ENCODE measurements at regions not wholly inside any gene's neighbourhood (a gene's known extent, or its start where the extent isn't known, plus 50 kb on each side); places are given as distances from the start of the nearest gene placed in this dataset.

DNA sequence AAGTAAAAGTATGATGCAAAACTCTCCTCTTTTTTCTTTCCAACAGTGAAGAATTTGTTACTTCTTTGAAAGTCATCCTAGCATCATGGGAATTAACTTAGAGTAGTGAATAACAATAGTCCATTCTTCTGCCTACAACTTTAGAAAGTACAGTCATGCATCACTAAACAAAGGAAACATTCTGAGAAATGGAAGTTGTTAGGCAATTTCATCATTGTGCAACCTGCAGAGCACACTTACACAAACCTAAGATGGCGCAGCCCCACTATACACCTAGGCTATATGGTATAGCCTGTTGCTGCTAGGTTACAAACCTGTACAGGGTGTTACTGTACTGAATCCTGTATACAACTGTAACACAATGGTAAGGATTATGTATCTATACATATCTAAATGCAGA, 1209.3 kb upstream of the C9orf72 start:
- in situ Hi-C loops (cut with MboI) = no loop called here
- no peak overlapping the region for H3K4me3 ChIP-seq
- ChIA-PET CTCF (no interaction called here), SMC1A (ENCODE audit: uncharacterized antibody, unreplicated experiment) (no interaction called here), RAD21 (ENCODE audit: unreplicated experiment) (no interaction called here), POLR2A (no interaction called here)
- H4K20me1 ChIP-seq (ENCODE audit: control insufficient read depth, insufficient read depth) = no peaks in the 10 kb centered on the region
- no peak for FAIRE-seq
- 5% methylated on average over 1 of the region's 1 CpG for WGBS (ENCODE audit: insufficient coverage, insufficient replicate concordance, low lambda C conversion rate, missing lambda C conversion rate)
- no peaks in the 10 kb centered on the region for H3K36me3 ChIP-seq (ENCODE audit: control insufficient read depth in 2 of 2, insufficient read depth in 2 of 2, low read length in 1 of 2)
- H3K27ac ChIP-seq (ENCODE audit: control insufficient read depth, insufficient read depth) = no peak overlapping the region
- no TSS peak for BruUV-seq (replicated peaks)
- no peaks in the 10 kb centered on the region for H3K79me2 ChIP-seq (ENCODE audit: control insufficient read depth, insufficient read depth, low read length)
- ATAC-seq = peak; percentile 54
- no peaks in the 10 kb centered on the region for H3K27me3 ChIP-seq (replicated peaks in 1 of 2; ENCODE audit: control insufficient read depth in 2 of 2, insufficient read depth in 2 of 2, low read length in 1 of 2)
- DNase-seq (ENCODE audit: low read depth, low spot score) = no peak
- no peak overlapping the region for H2AFZ ChIP-seq (ENCODE audit: control insufficient read depth, low read depth, low read length)
- no peaks in the 10 kb centered on the region for H3K4me1 ChIP-seq (ENCODE audit: control insufficient read depth, insufficient read depth, low read length)
- H3K9me3 ChIP-seq (replicated peaks; ENCODE audit: control insufficient read depth, insufficient read depth, low read length) = no peaks in the 10 kb centered on the region
- TF ChIP-seq, protein P1, sequence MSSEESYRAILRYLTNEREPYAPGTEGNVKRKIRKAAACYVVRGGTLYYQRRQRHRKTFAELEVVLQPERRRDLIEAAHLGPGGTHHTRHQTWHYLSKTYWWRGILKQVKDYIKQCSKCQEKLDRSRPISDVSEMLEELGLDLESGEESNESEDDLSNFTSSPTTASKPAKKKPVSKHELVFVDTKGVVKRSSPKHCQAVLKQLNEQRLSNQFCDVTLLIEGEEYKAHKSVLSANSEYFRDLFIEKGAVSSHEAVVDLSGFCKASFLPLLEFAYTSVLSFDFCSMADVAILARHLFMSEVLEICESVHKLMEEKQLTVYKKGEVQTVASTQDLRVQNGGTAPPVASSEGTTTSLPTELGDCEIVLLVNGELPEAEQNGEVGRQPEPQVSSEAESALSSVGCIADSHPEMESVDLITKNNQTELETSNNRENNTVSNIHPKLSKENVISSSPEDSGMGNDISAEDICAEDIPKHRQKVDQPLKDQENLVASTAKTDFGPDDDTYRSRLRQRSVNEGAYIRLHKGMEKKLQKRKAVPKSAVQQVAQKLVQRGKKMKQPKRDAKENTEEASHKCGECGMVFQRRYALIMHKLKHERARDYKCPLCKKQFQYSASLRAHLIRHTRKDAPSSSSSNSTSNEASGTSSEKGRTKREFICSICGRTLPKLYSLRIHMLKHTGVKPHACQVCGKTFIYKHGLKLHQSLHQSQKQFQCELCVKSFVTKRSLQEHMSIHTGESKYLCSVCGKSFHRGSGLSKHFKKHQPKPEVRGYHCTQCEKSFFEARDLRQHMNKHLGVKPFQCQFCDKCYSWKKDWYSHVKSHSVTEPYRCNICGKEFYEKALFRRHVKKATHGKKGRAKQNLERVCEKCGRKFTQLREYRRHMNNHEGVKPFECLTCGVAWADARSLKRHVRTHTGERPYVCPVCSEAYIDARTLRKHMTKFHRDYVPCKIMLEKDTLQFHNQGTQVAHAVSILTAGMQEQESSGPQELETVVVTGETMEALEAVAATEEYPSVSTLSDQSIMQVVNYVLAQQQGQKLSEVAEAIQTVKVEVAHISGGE (CRISPR knock-in tag; IDR thresholded peaks at IDR 0.05) = no peak
- TF ChIP-seq MTA3 (IDR thresholded peaks at IDR 0.05; ENCODE audit: borderline replicate concordance, low read length) (no peak), GABPA (IDR thresholded peaks at IDR 0.05; ENCODE audit: low read depth) (no peak), IKZF1 (conservative IDR thresholded peaks at IDR 0.05) (no peak), RB1 (IDR thresholded peaks at IDR 0.05; ENCODE audit: borderline replicate concordance) (no peak), SREBF2 (IDR thresholded peaks at IDR 0.05; ENCODE audit: low read length) (no peak), HCFC1 (IDR thresholded peaks at IDR 0.05; ENCODE audit: low read length) (no peak), PAX5 (IDR thresholded peaks at IDR 0.05; ENCODE audit: borderline replicate concordance, low read depth, low read length) (no peak), NR2F1 (conservative IDR thresholded peaks at IDR 0.05) (no peak)
- TF ChIP-seq, protein P2, sequence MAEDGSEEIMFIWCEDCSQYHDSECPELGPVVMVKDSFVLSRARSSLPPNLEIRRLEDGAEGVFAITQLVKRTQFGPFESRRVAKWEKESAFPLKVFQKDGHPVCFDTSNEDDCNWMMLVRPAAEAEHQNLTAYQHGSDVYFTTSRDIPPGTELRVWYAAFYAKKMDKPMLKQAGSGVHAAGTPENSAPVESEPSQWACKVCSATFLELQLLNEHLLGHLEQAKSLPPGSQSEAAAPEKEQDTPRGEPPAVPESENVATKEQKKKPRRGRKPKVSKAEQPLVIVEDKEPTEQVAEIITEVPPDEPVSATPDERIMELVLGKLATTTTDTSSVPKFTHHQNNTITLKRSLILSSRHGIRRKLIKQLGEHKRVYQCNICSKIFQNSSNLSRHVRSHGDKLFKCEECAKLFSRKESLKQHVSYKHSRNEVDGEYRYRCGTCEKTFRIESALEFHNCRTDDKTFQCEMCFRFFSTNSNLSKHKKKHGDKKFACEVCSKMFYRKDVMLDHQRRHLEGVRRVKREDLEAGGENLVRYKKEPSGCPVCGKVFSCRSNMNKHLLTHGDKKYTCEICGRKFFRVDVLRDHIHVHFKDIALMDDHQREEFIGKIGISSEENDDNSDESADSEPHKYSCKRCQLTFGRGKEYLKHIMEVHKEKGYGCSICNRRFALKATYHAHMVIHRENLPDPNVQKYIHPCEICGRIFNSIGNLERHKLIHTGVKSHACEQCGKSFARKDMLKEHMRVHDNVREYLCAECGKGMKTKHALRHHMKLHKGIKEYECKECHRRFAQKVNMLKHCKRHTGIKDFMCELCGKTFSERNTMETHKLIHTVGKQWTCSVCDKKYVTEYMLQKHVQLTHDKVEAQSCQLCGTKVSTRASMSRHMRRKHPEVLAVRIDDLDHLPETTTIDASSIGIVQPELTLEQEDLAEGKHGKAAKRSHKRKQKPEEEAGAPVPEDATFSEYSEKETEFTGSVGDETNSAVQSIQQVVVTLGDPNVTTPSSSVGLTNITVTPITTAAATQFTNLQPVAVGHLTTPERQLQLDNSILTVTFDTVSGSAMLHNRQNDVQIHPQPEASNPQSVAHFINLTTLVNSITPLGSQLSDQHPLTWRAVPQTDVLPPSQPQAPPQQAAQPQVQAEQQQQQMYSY (CRISPR knock-in tag; IDR thresholded peaks at IDR 0.05) = no peak
- TF ChIP-seq, protein P3, sequence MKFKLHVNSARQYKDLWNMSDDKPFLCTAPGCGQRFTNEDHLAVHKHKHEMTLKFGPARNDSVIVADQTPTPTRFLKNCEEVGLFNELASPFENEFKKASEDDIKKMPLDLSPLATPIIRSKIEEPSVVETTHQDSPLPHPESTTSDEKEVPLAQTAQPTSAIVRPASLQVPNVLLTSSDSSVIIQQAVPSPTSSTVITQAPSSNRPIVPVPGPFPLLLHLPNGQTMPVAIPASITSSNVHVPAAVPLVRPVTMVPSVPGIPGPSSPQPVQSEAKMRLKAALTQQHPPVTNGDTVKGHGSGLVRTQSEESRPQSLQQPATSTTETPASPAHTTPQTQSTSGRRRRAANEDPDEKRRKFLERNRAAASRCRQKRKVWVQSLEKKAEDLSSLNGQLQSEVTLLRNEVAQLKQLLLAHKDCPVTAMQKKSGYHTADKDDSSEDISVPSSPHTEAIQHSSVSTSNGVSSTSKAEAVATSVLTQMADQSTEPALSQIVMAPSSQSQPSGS (IDR thresholded peaks at IDR 0.05; ENCODE audit: low read length) = no peak
- TF ChIP-seq, protein P4, sequence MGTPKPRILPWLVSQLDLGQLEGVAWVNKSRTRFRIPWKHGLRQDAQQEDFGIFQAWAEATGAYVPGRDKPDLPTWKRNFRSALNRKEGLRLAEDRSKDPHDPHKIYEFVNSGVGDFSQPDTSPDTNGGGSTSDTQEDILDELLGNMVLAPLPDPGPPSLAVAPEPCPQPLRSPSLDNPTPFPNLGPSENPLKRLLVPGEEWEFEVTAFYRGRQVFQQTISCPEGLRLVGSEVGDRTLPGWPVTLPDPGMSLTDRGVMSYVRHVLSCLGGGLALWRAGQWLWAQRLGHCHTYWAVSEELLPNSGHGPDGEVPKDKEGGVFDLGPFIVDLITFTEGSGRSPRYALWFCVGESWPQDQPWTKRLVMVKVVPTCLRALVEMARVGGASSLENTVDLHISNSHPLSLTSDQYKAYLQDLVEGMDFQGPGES (IDR thresholded peaks at IDR 0.05) = no peak
- TF ChIP-seq, protein P5, sequence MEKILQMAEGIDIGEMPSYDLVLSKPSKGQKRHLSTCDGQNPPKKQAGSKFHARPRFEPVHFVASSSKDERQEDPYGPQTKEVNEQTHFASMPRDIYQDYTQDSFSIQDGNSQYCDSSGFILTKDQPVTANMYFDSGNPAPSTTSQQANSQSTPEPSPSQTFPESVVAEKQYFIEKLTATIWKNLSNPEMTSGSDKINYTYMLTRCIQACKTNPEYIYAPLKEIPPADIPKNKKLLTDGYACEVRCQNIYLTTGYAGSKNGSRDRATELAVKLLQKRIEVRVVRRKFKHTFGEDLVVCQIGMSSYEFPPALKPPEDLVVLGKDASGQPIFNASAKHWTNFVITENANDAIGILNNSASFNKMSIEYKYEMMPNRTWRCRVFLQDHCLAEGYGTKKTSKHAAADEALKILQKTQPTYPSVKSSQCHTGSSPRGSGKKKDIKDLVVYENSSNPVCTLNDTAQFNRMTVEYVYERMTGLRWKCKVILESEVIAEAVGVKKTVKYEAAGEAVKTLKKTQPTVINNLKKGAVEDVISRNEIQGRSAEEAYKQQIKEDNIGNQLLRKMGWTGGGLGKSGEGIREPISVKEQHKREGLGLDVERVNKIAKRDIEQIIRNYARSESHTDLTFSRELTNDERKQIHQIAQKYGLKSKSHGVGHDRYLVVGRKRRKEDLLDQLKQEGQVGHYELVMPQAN (conservative IDR thresholded peaks at IDR 0.05) = no peak
- H3K9ac ChIP-seq (ENCODE audit: control insufficient read depth, insufficient read depth, low read length) = no peak overlapping the region
- intact Hi-C loops (cut with micrococcal nuclease; ENCODE audit: unreplicated experiment) = loop anchor here (10.0 kb wide), 1 partner anchor 422 kb away; no protein-coding TSS in a partner anchor
- H3K4me2 ChIP-seq (ENCODE audit: control insufficient read depth, insufficient read depth) = no peak overlapping the region
